ENCODE measurements at regions not wholly inside any gene's neighbourhood (a gene's known extent, or its start where the extent isn't known, plus 50 kb on each side); places are given as distances from the start of the nearest gene placed in this dataset.

GRCh38 chr4:161167539-161167938 is 996.3 kb downstream of the FSTL5 start:
- H3K9me3 ChIP-seq (ENCODE audit: control insufficient read depth, insufficient read depth, low read length): peaks cover 2% of the 10 kb centered on the region; the same call in 1 of the 2 replicates
- no peak overlapping the region for H3K4me2 ChIP-seq (ENCODE audit: low read depth, low read length)
- ATAC-seq (ENCODE audit: low read depth) (no peak), DNase-seq (no peak)
- no peak overlapping the region for H3K27ac ChIP-seq (ENCODE audit: insufficient read depth, low read length)
- no peaks in the 10 kb centered on the region for H3K9me1 ChIP-seq (ENCODE audit: insufficient read depth, low read length)
- no peak overlapping the region for H2BK120ac ChIP-seq (ENCODE audit: low read depth, low read length)
- H4K91ac ChIP-seq (ENCODE audit: insufficient read depth, low read depth, low read length): no peak overlapping the region
- no peak overlapping the region for H3K56ac ChIP-seq (ENCODE audit: extremely low read depth, insufficient read depth, low read length)
- in situ Hi-C loops (cut with MboI; ENCODE audit: low sequenced_read_pairs) (no loop called here), dilution Hi-C loops (cut with HindIII; ENCODE audit: low sequenced_read_pairs, unreplicated experiment) (no loop called here), intact Hi-C loops (cut with micrococcal nuclease) (no loop called here)
- H3K36me3 ChIP-seq (ENCODE audit: control insufficient read depth, insufficient read depth, low read length): no peaks in the 10 kb centered on the region
- H3K18ac ChIP-seq (ENCODE audit: low read depth, low read length): no peak overlapping the region
- H4K5ac ChIP-seq (ENCODE audit: low read depth, low read length): no peak overlapping the region
- CTCF ChIA-PET: no interaction called here
- H3K79me1 ChIP-seq (ENCODE audit: low read depth in 1 of 2, low read length in 2 of 2): no peaks in the 10 kb centered on the region
- H3K23ac ChIP-seq (ENCODE audit: low read depth, low read length): no peak overlapping the region
- no peak overlapping the region for H3K4ac ChIP-seq (ENCODE audit: low read depth, low read length)
- H2AK5ac ChIP-seq (ENCODE audit: low read depth, low read length): no peak overlapping the region
- no peaks in the 10 kb centered on the region for H4K20me1 ChIP-seq (ENCODE audit: insufficient read depth, low read length)
- H2AK9ac ChIP-seq (replicated peaks; ENCODE audit: low read depth, low read length, poor library complexity): no peak overlapping the region
- TF ChIP-seq MAZ (IDR thresholded peaks at IDR 0.05; ENCODE audit: borderline replicate concordance, low read depth, low read length) (no peak), CTCF (conservative IDR thresholded peaks at IDR 0.05; ENCODE audit: low read depth, low read length) (no peak), MXI1 (IDR thresholded peaks at IDR 0.05; ENCODE audit: borderline replicate concordance, low read depth, low read length) (no peak), SMC3 (IDR thresholded peaks at IDR 0.05; ENCODE audit: low read depth, low read length) (no peak), BHLHE40 (IDR thresholded peaks at IDR 0.05; ENCODE audit: low read depth, low read length) (no peak), RFX5 (IDR thresholded peaks at IDR 0.05; ENCODE audit: low read depth, low read length) (no peak), RAD21 (IDR thresholded peaks at IDR 0.05; ENCODE audit: low read length) (no peak), POLR2A (IDR thresholded peaks at IDR 0.05; ENCODE audit: low read depth, low read length) (no peak)
- no peak overlapping the region for H3K4me3 ChIP-seq (ENCODE audit: insufficient read depth, low read depth, low read length)
- no peak overlapping the region for H2BK20ac ChIP-seq (ENCODE audit: low read depth, low read length)
- H2AFZ ChIP-seq (replicated peaks; ENCODE audit: low read length, poor library complexity): no peak overlapping the region
- no peak overlapping the region for H2BK5ac ChIP-seq (ENCODE audit: low read depth, low read length, poor library complexity, severe bottlenecking)
- H3K9ac ChIP-seq (ENCODE audit: low read depth, low read length): no peak overlapping the region
- no peaks in the 10 kb centered on the region for H3K4me1 ChIP-seq (ENCODE audit: control insufficient read depth, insufficient read depth, low read length)
- BruUV-seq (replicated peaks): no TSS peak
- no peak overlapping the region for H3K14ac ChIP-seq (replicated peaks; ENCODE audit: low read depth, low read length)
- H2BK15ac ChIP-seq (ENCODE audit: low read depth, low read length): no peak overlapping the region
- POLR2A ChIA-PET (ENCODE audit: unreplicated experiment): no interaction called here
- H4K8ac ChIP-seq (ENCODE audit: low read depth in 2 of 2, low read length in 2 of 2): no peak overlapping the region
- H3K27me3 ChIP-seq (ENCODE audit: control insufficient read depth, insufficient read depth, low read length): no peaks in the 10 kb centered on the region

All from IMR-90 (cell line).